ENCODE measurements at regions not wholly inside any gene's neighbourhood (a gene's known extent, or its start where the extent isn't known, plus 50 kb on each side); places are given as distances from the start of the nearest gene placed in this dataset.

DNA sequence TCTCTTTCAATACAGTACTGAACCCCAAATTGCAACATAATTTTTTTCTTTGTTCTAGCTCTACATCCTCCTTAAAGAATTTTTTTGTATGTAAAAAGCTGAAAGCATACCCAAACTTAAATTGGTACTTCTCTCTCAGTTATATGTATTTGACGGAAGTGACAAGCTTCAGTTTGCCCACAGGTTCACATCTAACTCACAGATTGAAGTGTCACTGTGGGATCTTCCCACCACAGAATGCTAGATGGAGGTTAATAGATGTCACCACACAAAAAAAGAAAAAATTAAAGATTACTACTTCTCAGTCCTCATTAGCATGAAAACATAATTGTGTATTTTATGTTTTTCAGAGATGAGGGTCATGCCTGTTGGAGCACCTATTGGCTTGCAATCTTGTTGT is 150.9 kb upstream of the GHITM start:
- no peak overlapping the region for H2AK5ac ChIP-seq (ENCODE audit: low read depth, low read length)
- no peak overlapping the region for H4K91ac ChIP-seq (replicated peaks; ENCODE audit: insufficient read length, low read length)
- POLR2A ChIA-PET (ENCODE audit: partially characterized antibody), result interaction anchor here (1.2 kb wide), 1 partner anchor 12 kb away, joined by 3 read pairs; no protein-coding TSS in a partner anchor
- H2BK120ac ChIP-seq (replicated peaks; ENCODE audit: low read depth, low read length), result no peak overlapping the region
- H2BK5ac ChIP-seq (ENCODE audit: low read depth, low read length), result no peak overlapping the region
- no peaks in the 10 kb centered on the region for H4K20me1 ChIP-seq (replicated peaks in 1 of 2; ENCODE audit: control insufficient read depth in 1 of 2, insufficient read depth in 2 of 2, low read length in 2 of 2)
- H3K9me3 ChIP-seq (ENCODE audit: insufficient read depth in 2 of 2, low read depth in 1 of 2, low read length in 1 of 2), result no peaks in the 10 kb centered on the region
- no peak overlapping the region for H3K27ac ChIP-seq (ENCODE audit: low read depth, low read length)
- H3K4me1 ChIP-seq (replicated peaks in 1 of 4; ENCODE audit: control insufficient read depth in 3 of 4, insufficient read depth in 4 of 4, low read length in 3 of 4), result peaks cover 0 to under 1% (median under 1%) of the 10 kb centered on the region in 4 experiments; a peak in 2 of 7 replicates
- no peak overlapping the region for H2AFZ ChIP-seq (ENCODE audit: low read length)
- H2BK15ac ChIP-seq (ENCODE audit: low read length), result no peak overlapping the region
- no peaks in the 10 kb centered on the region for H3K79me1 ChIP-seq (ENCODE audit: low read depth, low read length)
- H3K4ac ChIP-seq (replicated peaks; ENCODE audit: insufficient read length, low read depth, low read length), result no peak overlapping the region
- H3K14ac ChIP-seq (ENCODE audit: insufficient read length), result no peak overlapping the region
- H2BK20ac ChIP-seq (ENCODE audit: low read length), result no peak overlapping the region
- H3K23ac ChIP-seq (ENCODE audit: insufficient read length), result no peak overlapping the region
- no peak overlapping the region for H4K5ac ChIP-seq (ENCODE audit: insufficient read length, low read depth, low read length)
- CTCF ChIA-PET (ENCODE audit: partially characterized antibody), result interaction anchor here (1.1 to 1.3 kb wide), 4 partner anchors 8 to 110 kb away, joined by 3 read pairs; no protein-coding TSS in a partner anchor
- no peak overlapping the region for H3K4me3 ChIP-seq (ENCODE audit: extremely low read depth in 1 of 4, insufficient read depth in 2 of 4, low read depth in 3 of 4, low read length in 4 of 4)
- no peaks in the 10 kb centered on the region; the same call in 1 of the 2 replicates for H3K23me2 ChIP-seq (ENCODE audit: low read depth, low read length)
- H3K27me3 ChIP-seq (replicated peaks in 1 of 4; ENCODE audit: control insufficient read depth in 3 of 4, extremely low read depth in 1 of 4, insufficient read depth in 3 of 4, low read length in 3 of 4), result no peaks in the 10 kb centered on the region
- H3K79me2 ChIP-seq (ENCODE audit: control insufficient read depth in 1 of 2, insufficient read depth in 2 of 2, low read length in 2 of 2), result no peaks in the 10 kb centered on the region
- H3K18ac ChIP-seq (ENCODE audit: extremely low read depth, low read length), result no peak overlapping the region
- no peak overlapping the region for H3K9ac ChIP-seq (replicated peaks in 1 of 4; ENCODE audit: extremely low read depth in 1 of 4, low read depth in 3 of 4, low read length in 3 of 4)
- no peak overlapping the region for H3K56ac ChIP-seq (replicated peaks; ENCODE audit: insufficient read length, low read depth, low read length)
- 90% methylated on average over 1 of the region's 1 CpG; no CpG with 5 or more reads in 1 of the 2 experiments for WGBS, 2 experiments (ENCODE audit: extremely low coverage in 1 of 2, insufficient coverage in 1 of 2, insufficient read length in 1 of 2, insufficient replicate concordance in 2 of 2, low coverage in 1 of 2, low lambda C conversion rate in 2 of 2, missing lambda C conversion rate in 1 of 2)
- H3K4me2 ChIP-seq (ENCODE audit: insufficient read depth in 1 of 2, low read depth in 2 of 2, low read length in 2 of 2), result no peak overlapping the region
- DNase-seq (ENCODE audit: low read depth in 1 of 2, low spot score in 2 of 2) (no peak), FAIRE-seq (no peak)
- H2BK12ac ChIP-seq (ENCODE audit: low read depth, low read length), result no peak overlapping the region
- H3K36me3 ChIP-seq (ENCODE audit: control insufficient read depth in 2 of 4, insufficient read depth in 4 of 4, low read length in 3 of 4), result no peaks in the 10 kb centered on the region
- H4K8ac ChIP-seq (ENCODE audit: extremely low read depth, insufficient read depth, low read length), result no peak overlapping the region
- TF ChIP-seq PHF8 (conservative IDR thresholded peaks at IDR 0.05; ENCODE audit: low read depth, low read length) (no peak), MAX (IDR thresholded peaks at IDR 0.05) (no peak), SUZ12 (IDR thresholded peaks at IDR 0.05; ENCODE audit: low read length) (no peak), YY1 (IDR thresholded peaks at IDR 0.05; ENCODE audit: low read depth, low read length) (no peak), CBX5 (IDR thresholded peaks at IDR 0.05; ENCODE audit: low read depth, low read length) (no peak), RAD21 (IDR thresholded peaks at IDR 0.05 in 1 of 2, conservative IDR thresholded peaks at IDR 0.05 in 1 of 2; ENCODE audit: low read depth in 2 of 2, low read length in 2 of 2) (no peak), CTCF (IDR thresholded peaks at IDR 0.05; ENCODE audit: control extremely low read depth in 1 of 3, insufficient read depth in 1 of 3, low read depth in 1 of 3, low read length in 3 of 3) (no peak)
- TF ChIP-seq, protein P1, sequence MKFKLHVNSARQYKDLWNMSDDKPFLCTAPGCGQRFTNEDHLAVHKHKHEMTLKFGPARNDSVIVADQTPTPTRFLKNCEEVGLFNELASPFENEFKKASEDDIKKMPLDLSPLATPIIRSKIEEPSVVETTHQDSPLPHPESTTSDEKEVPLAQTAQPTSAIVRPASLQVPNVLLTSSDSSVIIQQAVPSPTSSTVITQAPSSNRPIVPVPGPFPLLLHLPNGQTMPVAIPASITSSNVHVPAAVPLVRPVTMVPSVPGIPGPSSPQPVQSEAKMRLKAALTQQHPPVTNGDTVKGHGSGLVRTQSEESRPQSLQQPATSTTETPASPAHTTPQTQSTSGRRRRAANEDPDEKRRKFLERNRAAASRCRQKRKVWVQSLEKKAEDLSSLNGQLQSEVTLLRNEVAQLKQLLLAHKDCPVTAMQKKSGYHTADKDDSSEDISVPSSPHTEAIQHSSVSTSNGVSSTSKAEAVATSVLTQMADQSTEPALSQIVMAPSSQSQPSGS (IDR thresholded peaks at IDR 0.05; ENCODE audit: low read length), result no peak
